Adrenal gland (tissue), 9 donors: ENCODE measurements at regions not wholly inside any gene's neighbourhood (a gene's known extent, or its start where the extent isn't known, plus 50 kb on each side); places are given as distances from the start of the nearest gene placed in this dataset.

ENCODE experiments used
- DNase-seq, 7 donors: peaks; one replicate each; pipeline ENCODE4 v3.0.0-alpha.2; 2019 to 2020
- H3K27ac ChIP-seq, 5 donors: fragments of 200-600 bp; sonication (generic) in 4 of 5; 1 replicate in 3 of 5; 2 replicates in 2 of 5; pipeline versions ENCODE4 v1.5.1 to v1.8.0; 2016 to 2020; ENCODE audit warnings: mild to moderate bottlenecking in 1 of 5
- H3K27me3 ChIP-seq: fragments of 200-600 bp; 2 replicates; pipeline ENCODE4 v1.8.0; 2021
- H3K36me3 ChIP-seq, 2 donors: fragments of 200-600 bp; replicated peaks in 1 of 2; 1 replicate in 1 of 2; 2 replicates in 1 of 2; pipeline versions ENCODE4 v1.5.1 to v1.8.0; 2018 to 2022
- H3K4me1 ChIP-seq, 2 donors: fragments of 200-600 bp; replicated peaks in 1 of 2; 1 replicate in 1 of 2; 2 replicates in 1 of 2; pipeline versions ENCODE4 v1.5.1 to v1.8.0; 2018 to 2021
- H3K4me3 ChIP-seq, 4 donors: fragments of 200-600 bp; sonication (generic) in 3 of 4; one replicate each; pipeline ENCODE4 v1.5.1; 2016 to 2018
- H3K9me3 ChIP-seq, 3 donors: fragments of 200-600 bp; sonication (generic) in 1 of 3; replicated peaks in 1 of 3; 1 replicate in 2 of 3; 2 replicates in 1 of 3; pipeline versions ENCODE4 v1.5.1 to v1.8.0; 2016 to 2021
- POLR2A ChIP-seq, 2 donors: fragments of 450-650 bp; IDR thresholded peaks; one replicate each; pipeline ENCODE4 v1.6.1; 2017; ENCODE audit warnings: antibody characterized with exemption in 2 of 2, mild to moderate bottlenecking in 2 of 2, moderate library complexity in 1 of 2
- WGBS, 4 donors: extraction: QIAGEN DNeasy Blood & Tissue Kit in 2 of 4; methylation state at CpG; one replicate each; pipeline versions ENCODE4 v1.1.5 to v1.1.7; 2013 to 2017; 5-methylcytosine and 5-hydroxymethylcytosine counted together
- intact Hi-C, 2 donors: fragments of 100-400 bp; cut with DNase I; formaldehyde crosslinking; loops; one replicate each; pipeline versions ENCODE4 v1.14.1 to v1.15.0; 2022 to 2023
- TF ChIP-seq, protein P1 (sequence below), 6 experiments: fragments of 450-650 bp in 4 of 6; fragments of 200-600 bp in 2 of 6; sonication (generic) in 1 of 6; IDR thresholded peaks; 1 replicate in 5 of 6; 2 replicates in 1 of 6; pipeline versions ENCODE4 v1.5.1 to v1.8.0; 2016 to 2021; ENCODE audit warnings: antibody characterized with exemption in 6 of 6, mild to moderate bottlenecking in 2 of 6, moderate library complexity in 1 of 6
- donor health status: healthy with polysubstance abuse.
- donor health status: Bipolar disorder and iron deficiency.
- donor health status: DM: yes; HTN: yes; CAD: no.
- donor health status: DM: no; HTN: no; CAD: no.
- donor health status: DM: no; HTN: no; CAD: no.

GRCh38 chr4:123632693-123633030 lies 236.1 kb downstream of the SPRY1 start:
- no peaks in the 10 kb centered on the region for H3K4me1 ChIP-seq

GRCh38 chr4:123638834-123639233 lies 242.2 kb downstream of the SPRY1 start:
- Histone ChIP-seq H3K9me3 (no peaks in the 10 kb centered on the region), H3K4me3 (no peak overlapping the region), H3K27ac (no peak overlapping the region), H3K4me1 (no peaks in the 10 kb centered on the region), H3K27me3 (no peaks in the 10 kb centered on the region), H3K36me3 (no peaks in the 10 kb centered on the region)
- WGBS, 4 donors, result 60 to 77% (median 72%) methylated on average over 1 of the region's 1 CpG
- TF ChIP-seq, protein P1, sequence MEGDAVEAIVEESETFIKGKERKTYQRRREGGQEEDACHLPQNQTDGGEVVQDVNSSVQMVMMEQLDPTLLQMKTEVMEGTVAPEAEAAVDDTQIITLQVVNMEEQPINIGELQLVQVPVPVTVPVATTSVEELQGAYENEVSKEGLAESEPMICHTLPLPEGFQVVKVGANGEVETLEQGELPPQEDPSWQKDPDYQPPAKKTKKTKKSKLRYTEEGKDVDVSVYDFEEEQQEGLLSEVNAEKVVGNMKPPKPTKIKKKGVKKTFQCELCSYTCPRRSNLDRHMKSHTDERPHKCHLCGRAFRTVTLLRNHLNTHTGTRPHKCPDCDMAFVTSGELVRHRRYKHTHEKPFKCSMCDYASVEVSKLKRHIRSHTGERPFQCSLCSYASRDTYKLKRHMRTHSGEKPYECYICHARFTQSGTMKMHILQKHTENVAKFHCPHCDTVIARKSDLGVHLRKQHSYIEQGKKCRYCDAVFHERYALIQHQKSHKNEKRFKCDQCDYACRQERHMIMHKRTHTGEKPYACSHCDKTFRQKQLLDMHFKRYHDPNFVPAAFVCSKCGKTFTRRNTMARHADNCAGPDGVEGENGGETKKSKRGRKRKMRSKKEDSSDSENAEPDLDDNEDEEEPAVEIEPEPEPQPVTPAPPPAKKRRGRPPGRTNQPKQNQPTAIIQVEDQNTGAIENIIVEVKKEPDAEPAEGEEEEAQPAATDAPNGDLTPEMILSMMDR (IDR thresholded peaks at IDR 0.05), result no peak
- TF ChIP-seq POLR2A (IDR thresholded peaks at IDR 0.05), result no peak
- intact Hi-C loops, result no loop called here
- DNase-seq, result no peak

More at GRCh38 chr4:123632693-123633030, 236.1 kb downstream of the SPRY1 start:
- H3K9me3 ChIP-seq, result no peaks in the 10 kb centered on the region
- no peak for DNase-seq
- H3K27ac ChIP-seq, result no peak overlapping the region
- intact Hi-C loops, result no loop called here
- H3K36me3 ChIP-seq, result no peaks in the 10 kb centered on the region
- 88 to 92% (median 88%) methylated on average over 3 of the region's 3 CpGs for WGBS, 4 donors
- no peak for TF ChIP-seq POLR2A (IDR thresholded peaks at IDR 0.05)
- TF ChIP-seq, protein P1 (IDR thresholded peaks at IDR 0.05), result no peak
- H3K4me3 ChIP-seq, result no peak overlapping the region
- H3K27me3 ChIP-seq, result no peaks in the 10 kb centered on the region

DNA sequence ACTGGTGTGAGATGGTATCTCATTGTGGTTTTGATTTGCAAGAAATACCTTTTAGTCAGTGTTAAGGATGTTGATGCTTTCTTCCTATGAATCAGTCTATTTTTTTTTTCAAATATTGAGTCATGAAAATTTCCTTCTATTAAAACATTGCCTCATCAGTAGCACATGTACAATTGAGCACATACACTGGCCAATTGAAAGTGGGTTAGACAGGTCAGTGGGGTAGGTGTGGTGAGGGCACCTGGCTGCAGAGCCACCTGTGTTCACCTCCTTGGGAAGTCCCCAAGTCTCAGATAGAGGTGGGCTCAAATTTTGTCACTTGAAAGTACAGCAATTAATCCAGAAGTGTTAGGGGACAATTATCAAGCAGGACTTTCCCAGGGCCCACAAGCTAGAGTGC lies 243.7 kb downstream of the SPRY1 start:
- DNase-seq, result no peak
- intact Hi-C loops, result no loop called here
- Histone ChIP-seq H3K4me1 (no peaks in the 10 kb centered on the region), H3K36me3 (no peaks in the 10 kb centered on the region), H3K27me3 (no peaks in the 10 kb centered on the region), H3K9me3 (no peaks in the 10 kb centered on the region), H3K27ac (no peak overlapping the region), H3K4me3 (no peak overlapping the region)
- no peak for TF ChIP-seq POLR2A (IDR thresholded peaks at IDR 0.05)
- TF ChIP-seq, protein P1 (IDR thresholded peaks at IDR 0.05), result no peak

- 91 to 97% (median 93%) methylated on average over 2 of the region's 2 CpGs for WGBS, 4 donors
- intact Hi-C loops, result no loop called here
Measured at GRCh38 chr4:123640824-123641223, 244.2 kb downstream of the SPRY1 start.

More at GRCh38 chr4:123640824-123641223, 244.2 kb downstream of the SPRY1 start:
- Histone ChIP-seq H3K27me3 (no peaks in the 10 kb centered on the region), H3K9me3 (no peaks in the 10 kb centered on the region), H3K36me3 (no peaks in the 10 kb centered on the region), H3K4me1 (no peaks in the 10 kb centered on the region), H3K27ac (no peak overlapping the region), H3K4me3 (no peak overlapping the region)
- TF ChIP-seq POLR2A (IDR thresholded peaks at IDR 0.05), result no peak
- TF ChIP-seq, protein P1 (IDR thresholded peaks at IDR 0.05), result no peak
- no peak for DNase-seq
